ENCODE measurements at regions not wholly inside any gene's neighbourhood (a gene's known extent, or its start where the extent isn't known, plus 50 kb on each side); places are given as distances from the start of the nearest gene placed in this dataset.
"Not testable (repeated sequence)": the region's sequence is repeated elsewhere in the genome, so short reads cannot be mapped to it uniquely, and the experiment has no call there.

GRCh38 chr5:91867799-91868198, 484.7 kb upstream of the ARRDC3 start:
- no peak for DNase-seq

GRCh38 chr5:91865915-91866314, 482.8 kb upstream of the ARRDC3 start:
- DNase-seq, result no peak

- no peak for DNase-seq
Measured at GRCh38 chr5:91864962-91865361, 481.8 kb upstream of the ARRDC3 start.

DNA sequence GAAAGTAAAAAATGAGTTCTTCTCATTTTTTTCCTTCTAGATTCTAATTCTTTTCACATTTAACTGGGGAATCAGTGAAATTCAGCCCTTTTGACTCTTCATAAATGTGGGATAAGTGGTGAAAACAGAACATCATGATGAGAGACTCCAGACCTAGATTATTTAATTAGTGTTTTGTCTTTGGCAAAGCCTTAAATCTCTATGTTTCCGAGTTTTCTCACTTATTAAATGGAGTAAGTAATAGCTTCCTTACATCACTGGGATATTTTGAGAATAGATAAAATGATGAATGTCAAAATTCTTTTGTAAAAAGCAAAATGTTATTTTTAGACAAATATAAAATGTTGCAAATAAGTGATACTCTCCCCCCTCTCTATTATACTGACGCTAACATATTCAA, 468.6 kb upstream of the ARRDC3 start:
- no peak for DNase-seq

DNA sequence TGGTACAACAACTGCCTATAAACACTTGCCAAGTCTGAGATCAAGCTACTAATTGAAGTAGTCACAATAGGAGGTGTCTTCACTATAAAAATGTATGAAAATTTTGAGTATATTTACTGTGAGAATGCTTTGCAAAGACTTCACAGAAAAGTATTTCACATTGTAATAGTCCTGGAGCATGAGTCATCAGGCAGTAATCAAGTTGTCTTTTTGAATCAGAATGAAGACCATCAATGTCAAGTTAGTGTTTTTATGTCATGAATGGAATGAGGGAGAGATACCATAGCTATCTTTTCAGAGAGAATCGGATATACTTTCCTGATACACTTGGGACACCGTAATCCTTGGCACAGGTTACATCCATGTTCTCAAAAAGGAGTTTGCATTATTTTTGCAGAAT, 466.9 kb upstream of the ARRDC3 start:
- DNase-seq, result no peak

GRCh38 chr5:91849069-91849468, 466.0 kb upstream of the ARRDC3 start:
- no peak for DNase-seq

GRCh38 chr5:91848453-91848852, 465.3 kb upstream of the ARRDC3 start:
- DNase-seq, result peak; percentile 22 to 46

- no peak for DNase-seq
Measured at GRCh38 chr5:91841423-91841822, 458.3 kb upstream of the ARRDC3 start.

- no peak for DNase-seq
Measured at GRCh38 chr5:91840412-91840811, 457.3 kb upstream of the ARRDC3 start.

DNA sequence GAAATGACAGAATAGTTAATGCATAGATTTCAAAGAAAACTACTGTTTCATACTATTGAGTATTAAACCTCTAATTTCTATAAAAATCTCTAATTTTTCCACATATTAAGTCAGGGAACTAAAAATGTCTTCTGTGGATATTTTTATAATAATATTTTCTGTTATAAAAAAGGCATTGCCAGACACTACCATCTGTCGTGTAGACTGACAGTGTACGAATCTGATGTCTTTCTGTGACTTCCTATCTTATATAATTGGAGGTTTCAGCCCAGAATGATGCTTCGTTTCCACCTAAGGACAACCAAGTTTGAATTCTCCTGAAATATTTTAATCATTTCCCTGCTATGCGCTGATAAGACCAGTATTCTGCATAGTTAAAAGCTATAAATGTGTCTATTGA, 456.6 kb upstream of the ARRDC3 start:
- no peak for DNase-seq

- no peak for DNase-seq
Measured at GRCh38 chr5:91839233-91839632, 456.1 kb upstream of the ARRDC3 start.

DNA sequence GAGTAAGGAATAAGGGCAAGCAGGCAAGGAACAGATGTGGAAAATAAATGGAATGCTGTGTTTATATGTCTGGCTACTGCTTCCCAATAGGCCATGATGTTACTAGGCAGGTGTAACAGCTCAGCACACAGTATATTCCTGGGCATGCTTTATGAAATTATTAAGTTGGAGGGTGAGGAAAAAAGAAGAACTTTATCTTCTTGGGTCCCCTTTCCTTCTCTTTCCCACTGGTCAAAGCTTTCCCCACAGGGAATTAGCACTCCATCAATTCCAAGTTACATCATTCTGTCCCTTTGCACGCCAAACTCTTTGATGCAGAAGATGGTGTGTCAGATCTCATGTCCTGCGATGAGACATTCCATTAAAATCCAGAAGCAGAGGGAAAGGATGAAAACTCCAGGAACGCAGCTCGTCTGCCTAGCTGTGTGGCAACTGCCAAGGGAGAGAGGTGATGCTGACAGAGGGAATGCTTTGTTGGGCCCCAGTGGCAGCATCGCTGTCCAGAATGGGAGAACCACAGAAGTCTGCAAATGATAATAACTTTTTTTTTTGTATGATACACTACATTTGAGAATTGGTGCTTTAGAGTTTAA, 447.3 kb upstream of the ARRDC3 start:
- no peak for DNase-seq

DNA sequence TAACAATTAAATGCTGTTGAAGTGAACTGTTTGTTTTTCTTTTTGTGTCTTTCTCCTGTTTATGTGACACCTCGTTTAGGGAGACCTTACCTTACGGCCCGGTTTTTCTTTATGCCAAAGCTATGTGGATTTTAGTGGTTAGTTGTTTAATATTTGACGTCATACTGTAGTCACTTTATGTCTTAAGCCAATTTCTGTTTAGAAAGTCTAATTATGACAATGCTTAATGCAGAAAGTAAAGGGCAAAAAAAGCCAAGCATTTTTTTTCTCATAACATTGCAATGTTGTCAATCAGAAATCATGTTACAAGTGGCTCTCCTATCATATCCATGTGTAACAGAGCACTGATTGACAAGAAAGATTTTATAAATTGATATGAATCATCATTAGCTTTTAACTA, 442.5 kb upstream of the ARRDC3 start:
- no peak for DNase-seq

- no peak for DNase-seq
Measured at GRCh38 chr5:91824406-91824805, 441.3 kb upstream of the ARRDC3 start.

- no peak for DNase-seq
Measured at GRCh38 chr5:91820874-91821273, 437.8 kb upstream of the ARRDC3 start.

DNA sequence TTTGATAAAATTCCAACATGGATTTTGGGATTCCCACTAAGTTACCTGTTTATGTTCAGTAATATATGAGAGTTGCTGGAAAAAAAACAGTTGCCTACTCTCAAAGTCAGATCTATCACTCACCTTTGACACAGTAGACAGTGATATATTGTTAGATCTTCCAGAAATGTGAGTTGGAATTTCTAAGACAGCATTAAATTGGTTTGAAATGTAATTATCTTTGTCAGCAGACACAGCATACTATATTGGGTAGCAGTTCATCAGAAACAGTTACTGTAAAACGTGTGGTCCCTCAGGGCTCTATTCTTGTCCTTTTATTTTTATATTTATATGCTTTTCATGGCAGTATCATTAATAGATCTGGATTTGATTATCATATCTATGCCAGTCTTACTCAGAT, 433.6 kb upstream of the ARRDC3 start:
- no peak for DNase-seq

DNA sequence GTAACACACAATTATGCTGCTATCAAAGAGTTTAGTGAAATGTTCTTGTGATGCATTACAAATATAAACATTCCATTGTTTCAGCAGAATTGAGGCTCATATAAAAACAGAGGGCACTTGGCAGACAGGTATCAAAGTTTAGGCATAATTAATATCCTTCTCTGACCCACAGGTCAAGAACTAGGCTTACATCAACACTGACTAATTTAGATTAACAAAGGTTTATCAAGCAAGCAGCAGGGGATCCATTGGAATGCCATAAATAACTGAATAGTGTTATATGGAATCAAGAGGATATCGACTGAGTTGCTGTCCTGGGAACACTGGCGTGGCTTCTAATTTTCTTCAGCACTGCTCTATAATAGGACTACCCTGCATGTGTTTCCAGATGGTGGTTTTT, 414.5 kb upstream of the ARRDC3 start:
- DNase-seq, result no peak

DNA sequence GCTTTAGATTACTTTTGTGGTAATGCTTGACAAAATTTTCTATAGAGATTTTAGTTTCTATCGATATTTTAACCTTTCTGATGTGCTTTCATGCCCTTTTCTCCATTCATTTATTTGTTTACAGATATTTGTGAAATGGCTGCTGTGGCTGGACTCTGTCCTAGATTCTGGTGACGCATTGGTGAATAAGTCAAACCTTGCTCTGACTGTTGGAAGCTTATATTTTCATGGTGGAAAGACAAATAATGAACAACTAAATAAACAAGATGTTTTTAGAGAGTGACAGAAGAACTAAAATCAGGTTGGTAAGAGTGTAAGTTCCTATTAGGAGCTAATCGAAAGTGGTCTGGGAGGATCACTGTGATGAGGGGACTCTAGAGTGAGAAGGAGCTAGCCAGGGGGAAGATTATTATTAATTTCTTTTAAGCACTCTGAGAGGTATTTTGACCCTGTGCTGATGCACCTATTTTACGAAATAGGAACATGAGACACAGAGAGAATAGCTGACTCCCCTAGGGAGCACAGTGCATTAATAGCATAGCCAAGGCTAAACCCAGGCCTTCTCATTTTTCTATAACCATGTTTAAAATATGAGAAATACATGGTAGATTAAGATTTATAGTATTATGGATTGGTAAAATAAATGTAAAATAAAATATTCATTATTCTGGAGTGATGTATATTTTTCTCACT, 411.9 kb upstream of the ARRDC3 start:
- no peak for DNase-seq

- no peak for DNase-seq
Measured at GRCh38 chr5:91794455-91794854, 411.3 kb upstream of the ARRDC3 start.

GRCh38 chr5:91787718-91788117, 404.6 kb upstream of the ARRDC3 start:
- DNase-seq, result no peak

- no peak for DNase-seq
Measured at GRCh38 chr5:91777671-91778070, 394.6 kb upstream of the ARRDC3 start.

GRCh38 chr5:91776249-91776648, 393.1 kb upstream of the ARRDC3 start:
- no peak for DNase-seq

GRCh38 chr5:91770400-91770799, 387.3 kb upstream of the ARRDC3 start:
- DNase-seq, result no peak

GRCh38 chr5:91757383-91757782, 374.3 kb upstream of the ARRDC3 start:
- DNase-seq, result not testable (repeated sequence)

GRCh38 chr5:91754990-91755389, 371.9 kb upstream of the ARRDC3 start:
- DNase-seq, result no peak
